GM23338 (cell line): ENCODE measurements at regions not wholly inside any gene's neighbourhood (a gene's known extent, or its start where the extent isn't known, plus 50 kb on each side); places are given as distances from the start of the nearest gene placed in this dataset.

Experiments
- CREB1 ChIP-seq: fragments of 250-450 bp; sonication (Bioruptor Pico); IDR thresholded peaks from 2 replicates; pipeline ENCODE4 v1.5.0; 2020; ENCODE audit warnings: low read depth, mild to moderate bottlenecking, moderate library complexity
- CTCF ChIP-seq, 2 experiments: fragments of 200-600 bp in 1 of 2; sonication (generic) in 1 of 2; conservative IDR thresholded peaks; 2 replicates each; pipeline versions ENCODE4 v1.5.1 to v1.6.1; 2016 to 2017; ENCODE audit warnings: antibody characterized with exemption in 2 of 2, low read depth in 2 of 2, mild to moderate bottlenecking in 2 of 2, moderate library complexity in 1 of 2
- ETS1 ChIP-seq: IDR thresholded peaks from 2 replicates; pipeline ENCODE4 v1.6.1; 2016; ENCODE audit warnings: antibody characterized with exemption
- EZH2 ChIP-seq: fragments of 200-600 bp; sonication (generic); IDR thresholded peaks from one replicate; pipeline ENCODE4 v1.8.0; 2017; ENCODE audit warnings: antibody characterized with exemption, mild to moderate bottlenecking, low read depth; ENCODE audit not compliant: unreplicated experiment
- EZH2phosphoT487 ChIP-seq: fragments of 200-600 bp; sonication (generic); IDR thresholded peaks from one replicate; pipeline ENCODE4 v1.8.1; 2018; ENCODE audit warnings: antibody characterized with exemption; ENCODE audit not compliant: unreplicated experiment
- JUNB ChIP-seq: IDR thresholded peaks from one replicate; pipeline ENCODE4 v1.6.1; 2016; ENCODE audit warnings: antibody characterized with exemption; ENCODE audit not compliant: unreplicated experiment
- NANOG ChIP-seq: IDR thresholded peaks from 2 replicates; pipeline ENCODE4 v1.6.1; 2016; ENCODE audit warnings: antibody characterized with exemption, borderline replicate concordance
- POLR2AphosphoS5 ChIP-seq: IDR thresholded peaks from 2 replicates; pipeline ENCODE4 v1.6.1; 2016; ENCODE audit warnings: antibody characterized with exemption, low read depth
- REST ChIP-seq: IDR thresholded peaks from one replicate; pipeline ENCODE4 v1.6.1; 2018; ENCODE audit warnings: antibody characterized with exemption; ENCODE audit not compliant: unreplicated experiment
- ZNF114 ChIP-seq: fragments of 250-450 bp; sonication (Bioruptor Pico); IDR thresholded peaks from 2 replicates; pipeline ENCODE4 v1.5.0; 2020; ENCODE audit warnings: mild to moderate bottlenecking, moderate library complexity

GRCh38 chr18:67742525-67742924, 226.0 kb upstream of the DSEL start:
- TF ChIP-seq CTCF (conservative IDR thresholded peaks at IDR 0.05; ENCODE audit: low read depth in 2 of 2) (peak in 1 of 2 experiments; percentile 43; a peak in 1 of 4 replicates), EZH2 (no peak), POLR2AphosphoS5 (no peak), NANOG (no peak), REST (no peak), JUNB (no peak), ETS1 (no peak), CREB1 (CRISPR knock-in tag) (no peak), EZH2phosphoT487 (no peak), ZNF114 (CRISPR knock-in tag) (no peak)
